Pancreas (tissue), 10 donors: ENCODE measurements at regions not wholly inside any gene's neighbourhood (a gene's known extent, or its start where the extent isn't known, plus 50 kb on each side); places are given as distances from the start of the nearest gene placed in this dataset.

Experiments used
- ATAC-seq, 4 donors: fragments of 200-7000 bp; cut with Tn5 transposase; one replicate each; pipeline versions ENCODE4 v1.8.0 to v1.9.1; 2020; ENCODE audit warnings: mild to moderate bottlenecking in 4 of 4, moderate library complexity in 4 of 4
- DNase-seq, 6 donors: peaks; one replicate each; pipeline ENCODE4 v3.0.0-alpha.2; 2020
- FAIRE-seq: peaks from 2 replicates; lab custom pipeline; 2012; peaks lifted over from hg19 to GRCh38; lab: Jason Lieb, UNC
- H3K27ac ChIP-seq, 4 donors: fragments of 200-600 bp; sonication (generic); 1 replicate in 3 of 4; 2 replicates in 1 of 4; pipeline versions ENCODE4 v1.5.0 to v1.8.0; 2020
- H3K27me3 ChIP-seq, 4 donors: fragments of 200-600 bp; one replicate each; pipeline ENCODE4 v1.8.0; 2021
- H3K36me3 ChIP-seq, 3 donors: fragments of 200-600 bp; sonication (generic) in 1 of 3; one replicate each; pipeline versions ENCODE4 v1.5.0 to v1.8.0; 2020 to 2021
- H3K4me1 ChIP-seq, 3 donors: fragments of 200-600 bp; one replicate each; pipeline ENCODE4 v1.8.0; 2021
- H3K4me3 ChIP-seq, 4 donors: fragments of 200-600 bp; sonication (generic) in 2 of 4; one replicate each; pipeline versions ENCODE4 v1.5.0 to v1.8.0; 2020 to 2021
- H3K9me3 ChIP-seq, 4 donors: fragments of 200-600 bp; one replicate each; pipeline ENCODE4 v1.8.0; 2021
- CTCF ChIP-seq, 4 donors: fragments of 200-600 bp; sonication (generic) in 3 of 4; IDR thresholded peaks; one replicate each; pipeline versions ENCODE4 v1.5.0 to v1.8.0; 2021; ENCODE audit warnings: antibody characterized with exemption in 4 of 4
- WGBS, 2 donors: extraction: QIAGEN DNeasy Blood & Tissue Kit; methylation state at CpG; one replicate each; pipeline ENCODE4 v1.1.7; 2013; 5-methylcytosine and 5-hydroxymethylcytosine counted together
- intact Hi-C, 3 donors: fragments of 100-400 bp; cut with DNase I; formaldehyde crosslinking; loops; one replicate each; pipeline versions ENCODE4 v1.11.1 to v1.14.2; 2022
- donor health status: healthy with polysubstance abuse.
- donor health status: DM: no; HTN: no; CAD: no; lungs with moderate emphysema.
- donor health status: DM: no; HTN: no; CAD: no.
- donor health status: control.
- donor health status: control.
- donor health status: Bipolar disorder and iron deficiency.
- donor health status: DM: yes; HTN: yes; CAD: no.
- donor health status: DM: no; HTN: no; CAD: no.
- donor health status: DM: no; HTN: no; CAD: no.
- donor health status: DM: yes; HTN: yes; CAD: no.

GRCh38 chr22:48899523-48900326 is 927.9 kb downstream of the BRD1 start:
- H3K9me3 ChIP-seq: no peaks in the 10 kb centered on the region
- no peaks in the 10 kb centered on the region for H3K4me1 ChIP-seq
- no peak for DNase-seq
- H3K36me3 ChIP-seq: no peaks in the 10 kb centered on the region
- no peak overlapping the region for H3K27ac ChIP-seq
- intact Hi-C loops: no loop called here
- 60 to 75% methylated on average over 42 of the region's 42 CpGs for WGBS, 2 donors
- no peak for ATAC-seq
- TF ChIP-seq CTCF (IDR thresholded peaks at IDR 0.05): no peak
- no peak for FAIRE-seq
- H3K4me3 ChIP-seq: no peak overlapping the region
- H3K27me3 ChIP-seq: no peaks in the 10 kb centered on the region

- H3K9me3 ChIP-seq: no peaks in the 10 kb centered on the region
- FAIRE-seq (no peak), DNase-seq (no peak), ATAC-seq (no peak)
- 46 to 60% methylated on average over 21 of the region's 21 CpGs for WGBS, 2 donors
- H3K27me3 ChIP-seq: no peaks in the 10 kb centered on the region
- no peaks in the 10 kb centered on the region for H3K4me1 ChIP-seq
- H3K36me3 ChIP-seq: no peaks in the 10 kb centered on the region
- no peak overlapping the region for H3K27ac ChIP-seq
- intact Hi-C loops: no loop called here
- no peak overlapping the region for H3K4me3 ChIP-seq
- no peak for TF ChIP-seq CTCF (IDR thresholded peaks at IDR 0.05)
These were observed 929.0 kb downstream of the BRD1 start for GRCh38 chr22:48898524-48899250.

- no peaks in the 10 kb centered on the region for H3K9me3 ChIP-seq
- intact Hi-C loops: no loop called here
- H3K4me3 ChIP-seq: no peak overlapping the region
- H3K4me1 ChIP-seq: no peaks in the 10 kb centered on the region
- 52 to 62% methylated on average over 14 of the region's 14 CpGs for WGBS, 2 donors
- no peak for TF ChIP-seq CTCF (IDR thresholded peaks at IDR 0.05)
- FAIRE-seq (no peak), DNase-seq (no peak), ATAC-seq (no peak)
- no peak overlapping the region for H3K27ac ChIP-seq
- H3K27me3 ChIP-seq: no peaks in the 10 kb centered on the region
- H3K36me3 ChIP-seq: no peaks in the 10 kb centered on the region
These were observed 929.9 kb downstream of the BRD1 start for GRCh38 chr22:48897645-48898370.

- 51 to 63% methylated on average over 33 of the region's 33 CpGs for WGBS, 2 donors
- no peak overlapping the region for H3K27ac ChIP-seq
- DNase-seq: no peak
- no peaks in the 10 kb centered on the region for H3K36me3 ChIP-seq
- no peaks in the 10 kb centered on the region for H3K4me1 ChIP-seq
- no peaks in the 10 kb centered on the region for H3K9me3 ChIP-seq
- intact Hi-C loops: no loop called here
- no peak overlapping the region for H3K4me3 ChIP-seq
- H3K27me3 ChIP-seq: no peaks in the 10 kb centered on the region
- no peak for TF ChIP-seq CTCF (IDR thresholded peaks at IDR 0.05)
- FAIRE-seq: no peak
- ATAC-seq: no peak
These were observed 930.7 kb downstream of the BRD1 start for GRCh38 chr22:48896766-48897644.
